Gastrocnemius medialis (tissue), 4 donors: ENCODE measurements at regions not wholly inside any gene's neighbourhood (a gene's known extent, or its start where the extent isn't known, plus 50 kb on each side); places are given as distances from the start of the nearest gene placed in this dataset.
"Not testable (repeated sequence)": the region's sequence is repeated elsewhere in the genome, so short reads cannot be mapped to it uniquely, and the experiment has no call there.

Experiments
- ATAC-seq, 2 donors: fragments of 150-250 bp; one replicate each; pipeline ENCODE4 v1.9.1; 2016
- DNase-seq, 2 donors: peaks; one replicate each; pipeline ENCODE4 v3.0.0-alpha.2; 2019
- H3K27ac ChIP-seq, 4 donors: fragments of 200-600 bp; sonication (generic); 1 replicate in 1 of 4; 2 replicates in 3 of 4; pipeline ENCODE4 v1.5.1; 2016 to 2018; ENCODE audit warnings: mild to moderate bottlenecking in 2 of 4, moderate library complexity in 1 of 4
- H3K27me3 ChIP-seq, 3 donors: fragments of 200-600 bp; sonication (generic) in 2 of 3; 1 replicate in 1 of 3; 2 replicates in 2 of 3; pipeline versions ENCODE4 v1.5.1 to v1.6.0; 2016 to 2019; ENCODE audit warnings: mild to moderate bottlenecking in 1 of 3, moderate library complexity in 1 of 3
- H3K36me3 ChIP-seq, 2 donors: fragments of 200-600 bp; sonication (generic) in 1 of 2; one replicate each; pipeline ENCODE4 v1.5.1; 2017 to 2018
- H3K4me1 ChIP-seq, 2 donors: fragments of 200-600 bp; sonication (generic) in 1 of 2; one replicate each; pipeline ENCODE4 v1.5.1; 2016 to 2017; ENCODE audit warnings: mild to moderate bottlenecking in 2 of 2
- H3K4me3 ChIP-seq, 4 donors: fragments of 200-600 bp; sonication (generic) in 3 of 4; 1 replicate in 1 of 4; 2 replicates in 3 of 4; pipeline ENCODE4 v1.5.1; 2016 to 2019; ENCODE audit warnings: mild to moderate bottlenecking in 2 of 4
- H3K9me3 ChIP-seq, 3 donors: fragments of 200-600 bp; sonication (generic) in 2 of 3; 1 replicate in 1 of 3; 2 replicates in 2 of 3; pipeline ENCODE4 v1.5.1; 2016 to 2019
- CTCF ChIP-seq, 5 experiments: fragments of 450-650 bp in 3 of 5; fragments of 200-600 bp in 2 of 5; sonication (generic) in 2 of 5; IDR thresholded peaks in 4 of 5; conservative IDR thresholded peaks in 1 of 5; 1 replicate in 4 of 5; 2 replicates in 1 of 5; pipeline ENCODE4 v1.5.1; 2016 to 2019; ENCODE audit warnings: antibody characterized with exemption in 5 of 5, mild to moderate bottlenecking in 3 of 5, moderate library complexity in 3 of 5
- POLR2A ChIP-seq, 2 donors: fragments of 450-650 bp; IDR thresholded peaks; one replicate each; pipeline ENCODE4 v1.6.1; 2017; ENCODE audit warnings: antibody characterized with exemption in 2 of 2, mild to moderate bottlenecking in 2 of 2, moderate library complexity in 2 of 2
- in situ Hi-C, 4 donors: fragments of 200-750 bp; cut with MboI; loops; one replicate each; pipeline versions ENCODE4 v1.15.0 to v1.8.0; 2017; ENCODE audit warnings: low sequenced_read_pairs in 4 of 4
- intact Hi-C: fragments of 100-400 bp; cut with DNase I; formaldehyde crosslinking; loops from one replicate; pipeline ENCODE4 v1.15.1; 2023; ENCODE audit warnings: low total_unique reads

- Histone ChIP-seq H3K27me3 (no peaks in the 10 kb centered on the region), H3K9me3 (no peaks in the 10 kb centered on the region), H3K27ac (no peak overlapping the region), H3K36me3 (no peaks in the 10 kb centered on the region), H3K4me3 (no peak overlapping the region), H3K4me1 (no peaks in the 10 kb centered on the region)
- DNase-seq (no peak), ATAC-seq (no peak)
- intact Hi-C loops, result no loop called here
- TF ChIP-seq POLR2A (IDR thresholded peaks at IDR 0.05) (no peak), CTCF (IDR thresholded peaks at IDR 0.05 in 4 of 5, conservative IDR thresholded peaks at IDR 0.05 in 1 of 5) (no peak)
- in situ Hi-C loops, result no loop called here
These were observed 264.0 kb downstream of the INHBA start for GRCh38 chr7:41438705-41439514.

GRCh38 chr7:41437257-41438196 lies 265.4 kb downstream of the INHBA start:
- H3K4me3 ChIP-seq, result no peak overlapping the region
- no peaks in the 10 kb centered on the region for H3K9me3 ChIP-seq
- intact Hi-C loops (no loop called here), in situ Hi-C loops (no loop called here)
- DNase-seq (no peak), ATAC-seq (no peak)
- no peak overlapping the region for H3K27ac ChIP-seq
- H3K27me3 ChIP-seq, result no peaks in the 10 kb centered on the region
- H3K36me3 ChIP-seq, result no peaks in the 10 kb centered on the region
- H3K4me1 ChIP-seq, result no peaks in the 10 kb centered on the region
- TF ChIP-seq CTCF (IDR thresholded peaks at IDR 0.05 in 4 of 5, conservative IDR thresholded peaks at IDR 0.05 in 1 of 5), result no peak
- no peak for TF ChIP-seq POLR2A (IDR thresholded peaks at IDR 0.05)

- ATAC-seq, result no peak
- TF ChIP-seq CTCF (IDR thresholded peaks at IDR 0.05 in 4 of 5, conservative IDR thresholded peaks at IDR 0.05 in 1 of 5) (no peak), POLR2A (IDR thresholded peaks at IDR 0.05) (no peak)
- no peak overlapping the region for H3K27ac ChIP-seq
- intact Hi-C loops, result no loop called here
- DNase-seq, result no peak
- H3K4me1 ChIP-seq, result no peaks in the 10 kb centered on the region
- in situ Hi-C loops, result no loop called here
- H3K27me3 ChIP-seq, result no peaks in the 10 kb centered on the region
- H3K4me3 ChIP-seq, result no peak overlapping the region
- no peaks in the 10 kb centered on the region for H3K36me3 ChIP-seq
- H3K9me3 ChIP-seq, result no peaks in the 10 kb centered on the region
These were observed 266.8 kb downstream of the INHBA start for GRCh38 chr7:41436139-41436538.

- H3K27me3 ChIP-seq, intact Hi-C loops, H3K9me3 ChIP-seq, ATAC-seq, H3K36me3 ChIP-seq, in situ Hi-C loops, H3K27ac ChIP-seq, H3K4me1 ChIP-seq, H3K4me3 ChIP-seq, DNase-seq: not testable (repeated sequence)
These were observed 267.9 kb downstream of the INHBA start for GRCh38 chr7:41435020-41435419.

- ATAC-seq, result no peak
- H3K4me3 ChIP-seq, result no peak overlapping the region
- no peaks in the 10 kb centered on the region for H3K27me3 ChIP-seq
- in situ Hi-C loops, result no loop called here
- H3K4me1 ChIP-seq, result no peaks in the 10 kb centered on the region
- H3K9me3 ChIP-seq, result no peaks in the 10 kb centered on the region
- TF ChIP-seq POLR2A (IDR thresholded peaks at IDR 0.05) (no peak), CTCF (IDR thresholded peaks at IDR 0.05 in 4 of 5, conservative IDR thresholded peaks at IDR 0.05 in 1 of 5) (no peak)
- no peaks in the 10 kb centered on the region for H3K36me3 ChIP-seq
- intact Hi-C loops, result no loop called here
- H3K27ac ChIP-seq, result no peak overlapping the region
- DNase-seq, result no peak
These were observed 271.2 kb downstream of the INHBA start for GRCh38 chr7:41431671-41432070.
